ENCODE measurements at regions not wholly inside any gene's neighbourhood (a gene's known extent, or its start where the extent isn't known, plus 50 kb on each side); places are given as distances from the start of the nearest gene placed in this dataset.
A peak's percentile ranks its signal among the peaks of the same experiment; 100 is the strongest.

GRCh38 chr16:48057048-48057447 is 98.7 kb downstream of the ABCC12 start:
- no peak overlapping the region for H3K27ac ChIP-seq
- TF ChIP-seq, protein P1, sequence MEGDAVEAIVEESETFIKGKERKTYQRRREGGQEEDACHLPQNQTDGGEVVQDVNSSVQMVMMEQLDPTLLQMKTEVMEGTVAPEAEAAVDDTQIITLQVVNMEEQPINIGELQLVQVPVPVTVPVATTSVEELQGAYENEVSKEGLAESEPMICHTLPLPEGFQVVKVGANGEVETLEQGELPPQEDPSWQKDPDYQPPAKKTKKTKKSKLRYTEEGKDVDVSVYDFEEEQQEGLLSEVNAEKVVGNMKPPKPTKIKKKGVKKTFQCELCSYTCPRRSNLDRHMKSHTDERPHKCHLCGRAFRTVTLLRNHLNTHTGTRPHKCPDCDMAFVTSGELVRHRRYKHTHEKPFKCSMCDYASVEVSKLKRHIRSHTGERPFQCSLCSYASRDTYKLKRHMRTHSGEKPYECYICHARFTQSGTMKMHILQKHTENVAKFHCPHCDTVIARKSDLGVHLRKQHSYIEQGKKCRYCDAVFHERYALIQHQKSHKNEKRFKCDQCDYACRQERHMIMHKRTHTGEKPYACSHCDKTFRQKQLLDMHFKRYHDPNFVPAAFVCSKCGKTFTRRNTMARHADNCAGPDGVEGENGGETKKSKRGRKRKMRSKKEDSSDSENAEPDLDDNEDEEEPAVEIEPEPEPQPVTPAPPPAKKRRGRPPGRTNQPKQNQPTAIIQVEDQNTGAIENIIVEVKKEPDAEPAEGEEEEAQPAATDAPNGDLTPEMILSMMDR (IDR thresholded peaks at IDR 0.05) = no peak
- no peak for TF ChIP-seq ZFX (IDR thresholded peaks at IDR 0.05; ENCODE audit: borderline replicate concordance)

DNA sequence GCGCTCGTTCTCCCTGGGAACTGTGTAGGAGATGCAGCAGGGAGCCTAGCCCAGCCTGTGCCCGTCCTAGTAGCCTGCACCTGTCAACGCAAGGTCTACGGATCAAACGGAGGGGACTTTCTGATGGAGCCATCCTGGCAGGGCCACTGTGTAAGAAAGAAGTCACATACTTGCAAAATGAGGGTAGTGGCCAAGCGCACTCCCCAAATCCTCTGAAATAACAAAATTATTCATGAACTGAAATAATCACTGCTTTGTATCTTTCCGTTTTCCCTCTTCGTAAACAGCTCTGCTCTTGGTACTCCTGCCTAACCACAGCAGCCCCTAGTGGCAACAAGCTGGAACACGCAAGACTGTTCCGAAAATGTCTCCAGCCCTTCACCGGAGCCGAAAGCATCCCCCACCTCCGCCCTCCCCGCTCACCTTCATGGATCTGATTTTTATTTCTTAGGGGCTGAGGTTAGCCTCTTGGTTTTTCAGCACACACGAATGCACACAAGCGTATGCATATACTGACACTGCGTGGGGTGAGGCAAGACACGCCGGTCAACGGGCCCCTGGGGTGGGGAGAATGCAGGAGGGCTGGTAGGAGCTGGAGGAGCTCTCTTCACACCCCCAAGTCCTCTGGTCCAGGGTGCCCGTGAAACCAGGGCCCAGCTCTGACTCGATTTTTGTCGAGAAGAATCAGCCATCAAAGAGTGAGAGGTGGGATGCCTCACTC is 100.8 kb downstream of the ABCC12 start:
- no peak overlapping the region for H3K27ac ChIP-seq
- TF ChIP-seq, protein P1 (IDR thresholded peaks at IDR 0.05) = peak; percentile 95
- no peak for TF ChIP-seq ZFX (IDR thresholded peaks at IDR 0.05; ENCODE audit: borderline replicate concordance)

- TF ChIP-seq, protein P1 (IDR thresholded peaks at IDR 0.05) = no peak
- no peak for TF ChIP-seq ZFX (IDR thresholded peaks at IDR 0.05; ENCODE audit: borderline replicate concordance)
These were observed 102.4 kb downstream of the ABCC12 start for GRCh38 chr16:48053418-48053745.

DNA sequence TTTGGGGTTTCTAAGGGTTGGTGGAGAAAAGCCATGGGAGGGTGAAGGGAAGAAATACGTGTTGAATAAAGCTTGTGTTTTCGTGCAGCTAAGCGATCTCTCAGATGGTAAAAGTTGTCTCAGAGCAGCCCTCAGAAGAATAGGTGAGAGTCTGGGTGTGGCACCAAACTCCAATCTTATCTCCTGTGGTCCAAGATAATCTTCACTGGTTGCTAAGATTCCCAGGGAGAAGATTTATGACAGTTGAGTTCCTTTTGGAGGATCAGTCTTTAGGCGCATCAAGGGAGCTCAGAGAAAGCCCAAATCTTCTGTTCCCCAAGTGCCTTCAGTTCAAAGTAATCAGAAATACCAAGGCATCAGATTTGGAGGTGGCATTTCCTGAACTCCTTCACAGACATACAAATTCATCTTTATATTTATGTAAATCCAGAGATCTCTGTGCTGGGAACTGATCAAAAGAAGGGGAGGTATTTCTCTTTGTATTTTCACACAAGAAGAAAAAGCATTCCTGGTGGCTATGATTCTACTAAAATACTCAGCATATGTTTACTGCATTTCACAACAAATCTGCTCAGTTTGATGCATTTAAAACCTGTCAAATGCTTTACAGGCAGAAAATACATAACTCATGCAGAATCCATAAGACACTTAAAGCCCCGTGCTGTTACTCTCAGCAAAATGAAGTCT is 102.9 kb downstream of the ABCC12 start:
- TF ChIP-seq ZFX (IDR thresholded peaks at IDR 0.05; ENCODE audit: borderline replicate concordance) = no peak
- TF ChIP-seq, protein P1 (IDR thresholded peaks at IDR 0.05) = no peak

More at GRCh38 chr16:48053418-48053745, 102.4 kb downstream of the ABCC12 start:
- no peak overlapping the region for H3K27ac ChIP-seq

DNA sequence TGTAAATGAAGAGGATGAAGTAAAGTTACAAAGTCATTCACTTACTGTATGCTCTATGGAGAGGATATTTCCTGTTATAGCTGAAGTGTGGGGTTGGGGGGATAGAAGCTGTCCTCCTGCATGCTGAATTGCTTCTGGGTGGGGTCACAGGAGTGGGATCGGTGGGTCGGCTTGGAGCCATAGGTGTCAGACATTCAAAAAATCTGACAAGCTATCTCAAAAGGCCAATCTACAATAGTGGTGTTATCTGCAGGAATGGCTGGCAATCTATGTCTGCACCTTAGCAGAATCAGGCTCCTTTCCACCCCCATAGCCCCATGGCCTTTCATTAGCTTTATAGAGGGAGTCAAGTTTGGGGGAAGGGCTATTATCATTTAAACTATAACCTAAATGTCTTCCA is 104.9 kb downstream of the ABCC12 start:
- no peak overlapping the region for H3K27ac ChIP-seq
- no peak for TF ChIP-seq ZFX (IDR thresholded peaks at IDR 0.05; ENCODE audit: borderline replicate concordance)
- TF ChIP-seq, protein P1 (IDR thresholded peaks at IDR 0.05) = no peak

More for the DNA sequence above, 102.9 kb downstream of the ABCC12 start:
- no peak overlapping the region for H3K27ac ChIP-seq

GRCh38 chr16:48049847-48050246 is 105.9 kb downstream of the ABCC12 start:
- no peak overlapping the region for H3K27ac ChIP-seq

More at GRCh38 chr16:48049847-48050246, 105.9 kb downstream of the ABCC12 start:
- no peak for TF ChIP-seq ZFX (IDR thresholded peaks at IDR 0.05; ENCODE audit: borderline replicate concordance)
- TF ChIP-seq, protein P1 (IDR thresholded peaks at IDR 0.05) = no peak

All from 22Rv1 (cell line).